Lower leg skin (tissue), 4 donors: ENCODE measurements at regions not wholly inside any gene's neighbourhood (a gene's known extent, or its start where the extent isn't known, plus 50 kb on each side); places are given as distances from the start of the nearest gene placed in this dataset.
"Not testable (repeated sequence)": the region's sequence is repeated elsewhere in the genome, so short reads cannot be mapped to it uniquely, and the experiment has no call there.

Experiments used
- DNase-seq, 2 donors: peaks; one replicate each; pipeline ENCODE4 v3.0.0-alpha.2; 2019; ENCODE audit warnings: low spot score in 2 of 2
- H3K4me3 ChIP-seq: fragments of 200-600 bp; sonication (generic); 2 replicates; pipeline ENCODE4 v1.5.1; 2017; ENCODE audit warnings: mild to moderate bottlenecking, low read depth; ENCODE audit not compliant: poor library complexity, severe bottlenecking
- CTCF ChIP-seq, 3 donors: fragments of 450-650 bp; IDR thresholded peaks; one replicate each; pipeline ENCODE4 v1.5.1; 2016; ENCODE audit warnings: antibody characterized with exemption in 3 of 3, mild to moderate bottlenecking in 3 of 3, moderate library complexity in 2 of 3
- POLR2A ChIP-seq, 2 donors: fragments of 450-650 bp; IDR thresholded peaks; one replicate each; pipeline ENCODE4 v1.6.1; 2016 to 2017; ENCODE audit warnings: antibody characterized with exemption in 2 of 2, mild to moderate bottlenecking in 1 of 2, moderate library complexity in 1 of 2
- WGBS, 2 donors: methylation state at CpG; one replicate each; pipeline ENCODE4 v1.1.5; 2018; 5-methylcytosine and 5-hydroxymethylcytosine counted together
- intact Hi-C: fragments of 100-400 bp; cut with DNase I; formaldehyde crosslinking; loops from one replicate; pipeline ENCODE4 v1.15.0; 2023; ENCODE audit warnings: low total_unique reads

GRCh38 chr5:67807439-67807888, 408.1 kb upstream of the PIK3R1 start:
- intact Hi-C loops, result no loop called here

GRCh38 chr5:67806654-67807438, 408.7 kb upstream of the PIK3R1 start:
- 89 to 96% methylated on average over 5 of the region's 5 CpGs for WGBS, 2 donors
- TF ChIP-seq CTCF (IDR thresholded peaks at IDR 0.05) (no peak), POLR2A (IDR thresholded peaks at IDR 0.05) (no peak)
- H3K4me3 ChIP-seq, result no peak overlapping the region
- no peak for DNase-seq
- intact Hi-C loops, result no loop called here

More at GRCh38 chr5:67807439-67807888, 408.1 kb upstream of the PIK3R1 start:
- TF ChIP-seq CTCF (IDR thresholded peaks at IDR 0.05), result no peak
- TF ChIP-seq POLR2A (IDR thresholded peaks at IDR 0.05), result no peak
- no peak for DNase-seq
- 81 to 85% methylated on average over 1 of the region's 1 CpG for WGBS, 2 donors
- no peak overlapping the region for H3K4me3 ChIP-seq

GRCh38 chr5:67805666-67806348, 409.7 kb upstream of the PIK3R1 start:
- H3K4me3 ChIP-seq, result no peak overlapping the region
- TF ChIP-seq POLR2A (IDR thresholded peaks at IDR 0.05), result no peak
- no peak for TF ChIP-seq CTCF (IDR thresholded peaks at IDR 0.05)
- DNase-seq, result no peak
- WGBS, 2 donors, result 93 to 95% methylated on average over 4 of the region's 4 CpGs
- intact Hi-C loops, result no loop called here

- intact Hi-C loops, result no loop called here
- TF ChIP-seq POLR2A (IDR thresholded peaks at IDR 0.05), result no peak
- no peak for TF ChIP-seq CTCF (IDR thresholded peaks at IDR 0.05)
- H3K4me3 ChIP-seq, result no peak overlapping the region
- DNase-seq, result no peak
- 87 to 93% methylated on average over 2 of the region's 2 CpGs for WGBS, 2 donors
Observed at GRCh38 chr5:67802766-67803165, 412.8 kb upstream of the PIK3R1 start.

GRCh38 chr5:67799732-67800234, 415.8 kb upstream of the PIK3R1 start:
- peak in 1 of 2 donors; percentile 53 for DNase-seq
- WGBS, 2 donors, result 56 to 58% methylated on average over 5 of the region's 5 CpGs
- TF ChIP-seq POLR2A (IDR thresholded peaks at IDR 0.05) (no peak), CTCF (IDR thresholded peaks at IDR 0.05) (no peak)
- H3K4me3 ChIP-seq, result no peak overlapping the region
- intact Hi-C loops, result no loop called here

- H3K4me3 ChIP-seq, DNase-seq, intact Hi-C loops: not testable (repeated sequence)
- WGBS, 2 donors, result 88% methylated on average over 5 of the region's 5 CpGs
Observed at GRCh38 chr5:67798470-67798869, 417.1 kb upstream of the PIK3R1 start.
